RKO (cell line): ENCODE measurements at regions not wholly inside any gene's neighbourhood (a gene's known extent, or its start where the extent isn't known, plus 50 kb on each side); places are given as distances from the start of the nearest gene placed in this dataset.

Source experiments
- DNase-seq: peaks from one replicate; pipeline ENCODE4 v3.0.0-alpha.2; 2016; ENCODE audit warnings: low spot score

- no peak for DNase-seq
Observed at GRCh38 chr9:129471201-129472019, 149.5 kb downstream of the C9orf50 start.

- no peak for DNase-seq
Observed at GRCh38 chr9:129469988-129470316, 150.9 kb downstream of the C9orf50 start.

GRCh38 chr9:129469188-129469987, 151.5 kb downstream of the C9orf50 start:
- no peak for DNase-seq

GRCh38 chr9:129467739-129468666, 152.9 kb downstream of the C9orf50 start:
- DNase-seq: no peak

- DNase-seq: no peak
Observed at GRCh38 chr9:129467004-129467588, 153.8 kb downstream of the C9orf50 start.

- no peak for DNase-seq
Observed at GRCh38 chr9:129465834-129466535, 154.9 kb downstream of the C9orf50 start.

GRCh38 chr9:129464972-129465833, 155.7 kb downstream of the C9orf50 start:
- DNase-seq: peak; percentile 43

GRCh38 chr9:129463994-129464393, 156.9 kb downstream of the C9orf50 start:
- DNase-seq: no peak

GRCh38 chr9:129463477-129463876, 157.4 kb downstream of the C9orf50 start:
- no peak for DNase-seq

- DNase-seq: no peak
Observed at GRCh38 chr9:129462360-129462759, 158.5 kb downstream of the C9orf50 start.

GRCh38 chr9:129460323-129461261, 160.3 kb downstream of the C9orf50 start:
- DNase-seq: peak; percentile 97

GRCh38 chr9:129459547-129460322, 161.2 kb downstream of the C9orf50 start:
- DNase-seq: no peak

- no peak for DNase-seq
Observed at GRCh38 chr9:129458663-129459546, 162.0 kb downstream of the C9orf50 start.

GRCh38 chr9:129458155-129458661, 162.7 kb downstream of the C9orf50 start:
- DNase-seq: no peak

- DNase-seq: no peak
Observed at GRCh38 chr9:129457325-129457779, 163.5 kb downstream of the C9orf50 start.

- DNase-seq: no peak
Observed at GRCh38 chr9:129456549-129457324, 164.2 kb downstream of the C9orf50 start.
